Urinary bladder (tissue), 3 donors: ENCODE measurements at regions not wholly inside any gene's neighbourhood (a gene's known extent, or its start where the extent isn't known, plus 50 kb on each side); places are given as distances from the start of the nearest gene placed in this dataset.
A peak's percentile ranks its signal among the peaks of the same experiment; 100 is the strongest.
"Not testable (repeated sequence)": the region's sequence is repeated elsewhere in the genome, so short reads cannot be mapped to it uniquely, and the experiment has no call there.

Experiments used
- DNase-seq: peaks from one replicate; pipeline ENCODE4 v3.0.0-alpha.2; 2015; ENCODE audit errors: extremely low spot score
- H3K27ac ChIP-seq: one replicate; pipeline ENCODE4 v1.5.1; 2013; ENCODE audit warnings: low read depth, mild to moderate bottlenecking, moderate library complexity
- H3K36me3 ChIP-seq: one replicate; pipeline ENCODE4 v1.6.1; 2013; ENCODE audit warnings: mild to moderate bottlenecking, moderate library complexity; ENCODE audit not compliant: insufficient read depth
- H3K4me1 ChIP-seq: one replicate; pipeline ENCODE4 v1.6.1; 2013; ENCODE audit warnings: mild to moderate bottlenecking, moderate library complexity; ENCODE audit not compliant: insufficient read depth
- H3K4me3 ChIP-seq: one replicate; pipeline ENCODE4 v1.5.1; 2013; ENCODE audit warnings: low read depth, low read length
- WGBS: extraction: QIAGEN DNeasy Blood & Tissue Kit; methylation state at CpG from one replicate; pipeline ENCODE4 v1.1.7; 2013; 5-methylcytosine and 5-hydroxymethylcytosine counted together
- donor health status: healthy with polysubstance abuse.
- donor health status: healthy.

DNA sequence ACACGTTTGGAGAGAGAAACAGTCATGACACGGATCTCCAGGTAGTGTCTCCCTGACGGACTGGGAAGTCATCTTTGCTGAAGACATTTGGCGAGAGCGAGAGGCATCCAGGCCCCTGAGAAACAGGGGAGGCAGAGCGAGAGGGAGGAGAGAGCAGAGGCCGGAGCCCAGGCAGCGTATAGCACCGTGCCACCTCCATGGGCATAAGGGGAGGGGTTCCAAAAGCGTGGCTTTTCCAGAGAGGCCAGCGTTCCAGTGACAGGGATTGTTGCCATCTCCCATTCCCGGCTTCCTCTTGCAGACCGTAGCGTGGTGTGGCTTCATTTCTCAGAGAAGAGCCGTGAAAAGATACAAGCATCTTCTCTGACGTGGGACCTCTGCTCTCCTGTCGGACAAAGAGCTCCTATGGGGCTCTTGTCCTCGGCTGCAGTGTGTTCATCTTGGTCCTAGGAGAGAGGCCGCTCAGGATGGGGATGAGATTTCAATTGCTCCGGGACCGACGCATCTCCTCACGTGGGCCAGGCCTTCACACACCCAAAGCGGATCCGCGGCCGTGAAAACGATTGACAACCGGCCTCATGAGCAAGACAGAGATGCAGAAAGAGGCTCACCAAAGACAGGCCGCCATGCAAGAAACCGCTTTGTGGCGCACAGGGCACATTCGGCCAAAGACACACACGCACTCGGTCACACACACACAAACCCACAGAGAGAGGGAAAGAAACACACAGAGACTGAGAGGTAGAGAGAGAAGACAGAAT is 170.5 kb upstream of the ZNF337 start:
- H3K27ac ChIP-seq, H3K4me1 ChIP-seq, H3K36me3 ChIP-seq, DNase-seq, H3K4me3 ChIP-seq: not testable (repeated sequence)
- WGBS: 86% methylated on average over 35 of the region's 35 CpGs

DNA sequence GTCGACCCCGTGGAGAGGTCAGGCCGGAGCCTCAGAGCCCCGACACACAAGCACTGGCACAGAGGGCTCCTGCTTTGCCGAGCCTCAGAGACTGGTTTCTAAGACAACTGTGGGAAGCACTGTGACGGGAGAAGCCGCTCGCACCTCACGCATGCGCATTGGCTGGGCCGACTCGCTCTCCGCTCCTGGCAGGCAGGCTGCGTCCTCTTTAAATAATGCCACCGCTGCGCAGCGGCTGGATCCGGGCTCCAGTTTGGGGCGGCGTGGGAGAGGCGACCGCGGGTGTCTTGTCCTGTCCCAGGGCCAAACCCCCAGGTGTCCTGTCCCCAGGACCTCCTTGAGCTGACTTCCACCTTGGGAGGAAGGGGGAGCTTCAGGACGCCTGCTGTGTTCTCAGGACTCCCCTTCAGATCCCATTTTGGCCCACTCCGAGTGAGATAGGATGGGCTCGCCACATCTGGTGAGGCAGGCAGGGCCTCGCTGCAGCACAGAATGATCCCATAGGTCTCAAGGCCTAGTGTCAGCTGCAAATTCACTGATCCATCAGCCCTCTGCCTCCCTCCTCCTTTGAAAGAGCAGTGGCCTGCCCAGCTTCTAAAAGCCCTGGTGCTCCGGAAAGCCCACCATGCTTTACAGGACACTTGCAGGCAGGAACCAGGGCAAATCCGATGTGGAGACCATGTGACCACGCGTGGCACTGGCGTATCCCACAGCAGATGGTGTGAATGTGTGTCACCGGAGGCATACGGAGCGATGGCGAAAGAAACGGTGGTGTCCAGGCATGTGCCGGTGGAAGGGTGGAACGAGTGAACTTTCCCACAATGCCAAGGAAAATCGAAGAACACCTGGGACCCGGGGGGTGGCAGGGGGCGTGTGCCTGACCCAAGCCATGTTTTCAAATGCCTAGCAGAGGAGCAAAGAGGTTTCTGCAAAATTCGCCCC is 169.3 kb upstream of the ZNF337 start:
- WGBS: 27% methylated on average over 43 of the region's 43 CpGs
- Histone ChIP-seq H3K4me1 (no peaks in the 10 kb centered on the region), H3K27ac (no peak overlapping the region), H3K4me3 (no peak overlapping the region), H3K36me3 (no peaks in the 10 kb centered on the region)
- DNase-seq: no peak

DNA sequence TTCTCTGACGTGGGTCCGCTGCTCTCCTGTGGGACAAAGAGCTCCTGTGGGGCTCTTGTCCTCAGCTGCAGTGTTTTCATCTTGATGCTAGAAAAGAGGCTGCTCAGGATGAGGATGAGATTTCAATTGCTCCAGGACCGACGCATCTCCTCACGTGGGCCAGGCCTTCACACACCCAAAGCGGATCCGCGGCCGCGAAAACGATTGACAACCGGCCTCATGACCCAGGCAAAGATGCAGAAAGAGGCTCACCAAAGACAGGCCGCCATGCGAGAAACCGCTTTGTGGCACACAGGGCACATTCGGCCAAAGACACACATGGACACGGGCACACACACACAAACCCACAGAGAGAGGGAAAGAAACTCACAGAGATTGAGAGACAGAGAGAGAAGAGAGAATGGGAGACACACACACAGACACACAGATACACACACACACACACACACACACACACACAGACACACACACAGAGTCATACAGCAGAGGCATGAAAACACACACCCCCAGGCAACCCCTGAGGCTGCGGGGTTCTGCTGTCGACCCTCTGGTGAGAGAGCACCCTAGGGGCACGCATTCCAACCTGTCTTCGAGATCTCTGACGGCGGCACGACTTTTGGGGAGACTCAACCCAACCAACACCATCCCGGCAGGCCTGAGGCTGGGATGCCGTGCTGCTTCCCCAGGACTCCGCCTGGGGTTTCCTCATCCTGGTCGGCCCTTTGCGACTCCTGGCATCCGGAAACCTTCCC is 168.5 kb upstream of the ZNF337 start:
- not testable (repeated sequence) for DNase-seq, H3K27ac ChIP-seq, H3K36me3 ChIP-seq, H3K4me3 ChIP-seq, H3K4me1 ChIP-seq
- WGBS: 58% methylated on average over 30 of the region's 30 CpGs

DNA sequence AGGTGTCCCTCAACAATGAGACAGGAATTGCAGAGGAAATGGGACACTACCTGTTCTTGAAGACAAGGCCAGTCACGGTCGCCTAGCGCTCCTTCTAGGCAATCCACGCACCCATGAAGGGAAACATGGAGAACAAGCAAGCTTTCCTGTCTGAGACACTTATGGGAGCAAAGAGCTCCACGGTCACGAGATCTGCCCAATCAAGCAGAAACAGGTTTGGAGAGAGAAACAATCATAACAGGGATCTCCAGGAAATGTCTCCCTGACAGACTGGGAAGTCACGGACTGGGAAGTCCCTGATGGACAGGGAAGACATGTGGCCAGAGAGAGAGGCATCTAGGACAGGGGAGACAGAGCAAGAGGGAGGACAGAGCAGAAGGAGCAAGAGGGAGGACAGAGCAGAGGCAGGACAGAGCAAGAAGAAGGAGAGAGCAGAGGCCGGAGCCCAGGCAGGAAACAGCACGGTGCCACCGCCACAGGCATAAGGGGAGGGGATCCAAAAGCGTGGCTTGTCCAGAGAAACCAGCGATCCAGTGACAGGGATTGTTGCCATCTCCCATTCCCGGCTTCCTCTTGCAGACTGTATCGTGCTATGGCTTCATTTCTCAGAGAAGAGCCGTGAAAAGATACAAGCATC is 167.8 kb upstream of the ZNF337 start:
- Histone ChIP-seq H3K4me1 (no peaks in the 10 kb centered on the region), H3K4me3 (no peak overlapping the region), H3K36me3 (no peaks in the 10 kb centered on the region), H3K27ac (no peak overlapping the region)
- WGBS: 75% methylated on average over 15 of the region's 15 CpGs
- no peak for DNase-seq

DNA sequence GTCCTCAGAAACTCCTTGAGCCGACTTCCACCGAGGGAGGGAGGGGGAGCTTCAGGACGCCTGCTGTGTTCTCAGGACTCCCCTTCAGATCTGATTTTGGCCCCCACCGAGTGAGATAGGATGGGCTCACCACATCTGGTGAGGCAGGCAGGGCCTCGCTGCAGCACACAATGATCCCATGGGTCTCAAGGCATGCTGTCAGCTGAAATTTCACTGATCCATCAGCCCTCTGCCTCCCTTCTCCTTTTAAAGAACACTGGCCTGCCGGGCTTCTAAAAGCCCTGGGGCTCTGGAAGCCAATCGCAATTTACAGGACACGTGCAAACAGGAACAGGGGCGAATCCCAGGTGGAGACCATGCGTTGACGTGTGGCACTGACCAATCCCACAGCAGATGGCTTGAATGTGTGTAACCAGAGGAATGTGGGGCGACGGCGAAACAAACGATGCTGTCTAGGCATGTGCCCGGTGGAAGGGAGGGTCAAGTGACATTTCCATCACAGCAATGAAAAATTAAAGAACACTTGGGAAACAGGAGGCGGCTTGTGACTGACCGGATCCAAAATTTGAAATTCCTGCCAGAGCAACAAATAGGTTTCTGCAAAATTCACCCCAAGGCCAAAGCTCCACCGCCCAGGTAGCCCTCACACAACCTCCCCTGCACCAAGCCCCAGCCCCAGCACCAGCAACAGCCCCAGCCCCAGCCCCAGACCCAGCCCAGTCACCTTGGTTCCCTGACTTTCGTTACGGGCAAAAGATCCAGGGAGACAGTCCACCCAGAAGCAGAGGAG is 167.1 kb upstream of the ZNF337 start:
- no peaks in the 10 kb centered on the region for H3K4me1 ChIP-seq
- H3K4me3 ChIP-seq: peak overlapping the region; percentile 12
- WGBS: 31% methylated on average over 21 of the region's 21 CpGs
- H3K36me3 ChIP-seq: no peaks in the 10 kb centered on the region
- DNase-seq: no peak
- no peak overlapping the region for H3K27ac ChIP-seq

DNA sequence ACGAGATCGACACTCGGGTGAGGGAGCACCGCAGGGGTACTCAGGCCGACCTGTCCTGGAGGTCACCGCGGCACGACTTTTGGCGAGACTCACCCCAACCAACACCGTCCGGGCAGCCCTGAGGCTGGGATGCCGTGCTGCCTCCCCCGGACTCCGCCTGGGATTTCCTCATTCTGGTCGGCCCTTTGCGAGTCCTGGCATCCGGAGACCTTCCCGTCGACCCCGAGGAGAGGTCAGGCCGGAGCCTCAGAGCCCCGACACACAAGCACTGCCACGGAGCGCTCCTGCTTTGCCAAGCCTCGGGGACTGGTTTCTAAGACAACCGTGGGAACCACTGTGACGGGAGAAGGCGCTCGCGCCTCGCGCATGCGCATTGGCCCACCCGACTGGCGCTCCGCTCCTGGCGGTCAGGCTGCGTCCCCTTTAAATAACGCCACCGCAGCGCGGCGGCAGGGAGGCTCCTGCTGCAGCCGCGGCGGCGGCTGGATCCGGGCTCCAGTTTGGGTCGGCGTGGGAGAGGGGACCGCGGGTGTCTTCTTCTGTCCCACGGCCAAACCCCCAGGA is 166.4 kb upstream of the ZNF337 start:
- WGBS: 1% methylated on average over 53 of the region's 53 CpGs
- peak overlapping the region; percentile 12 for H3K4me3 ChIP-seq
- not testable (repeated sequence) for H3K27ac ChIP-seq, H3K36me3 ChIP-seq, H3K4me1 ChIP-seq
- peak; percentile 41 for DNase-seq

DNA sequence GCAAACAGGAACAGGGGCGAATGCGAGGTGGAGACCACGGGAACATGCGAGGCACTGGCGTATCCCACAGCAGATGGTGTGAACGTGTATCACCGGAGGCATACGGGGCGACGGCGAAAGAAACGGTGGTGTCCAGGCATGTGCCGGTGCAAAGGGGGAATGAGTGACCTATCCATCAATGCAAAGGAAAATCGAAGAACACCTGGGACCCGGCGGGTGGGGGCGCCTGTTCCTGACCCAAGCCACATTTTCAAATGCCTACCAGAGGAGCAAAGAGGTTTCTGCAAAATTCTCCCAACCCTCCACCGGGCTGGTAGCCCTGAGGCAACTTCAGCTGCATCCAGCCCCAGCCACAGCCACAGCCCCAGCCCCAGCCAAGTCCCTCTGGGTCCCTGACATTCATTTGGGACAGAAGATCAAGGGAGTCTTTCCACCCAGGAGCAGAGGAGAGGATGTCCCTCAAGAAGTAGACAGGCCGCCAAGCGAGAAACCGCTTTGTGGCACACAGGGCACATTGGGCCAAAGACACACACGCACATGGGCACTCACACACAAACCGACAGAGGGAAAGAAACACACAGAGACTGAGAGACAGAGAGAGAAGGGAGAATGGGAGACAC is 164.0 kb upstream of the ZNF337 start:
- Histone ChIP-seq H3K4me1 (no peaks in the 10 kb centered on the region), H3K4me3 (no peak overlapping the region)
- no peak for DNase-seq

DNA sequence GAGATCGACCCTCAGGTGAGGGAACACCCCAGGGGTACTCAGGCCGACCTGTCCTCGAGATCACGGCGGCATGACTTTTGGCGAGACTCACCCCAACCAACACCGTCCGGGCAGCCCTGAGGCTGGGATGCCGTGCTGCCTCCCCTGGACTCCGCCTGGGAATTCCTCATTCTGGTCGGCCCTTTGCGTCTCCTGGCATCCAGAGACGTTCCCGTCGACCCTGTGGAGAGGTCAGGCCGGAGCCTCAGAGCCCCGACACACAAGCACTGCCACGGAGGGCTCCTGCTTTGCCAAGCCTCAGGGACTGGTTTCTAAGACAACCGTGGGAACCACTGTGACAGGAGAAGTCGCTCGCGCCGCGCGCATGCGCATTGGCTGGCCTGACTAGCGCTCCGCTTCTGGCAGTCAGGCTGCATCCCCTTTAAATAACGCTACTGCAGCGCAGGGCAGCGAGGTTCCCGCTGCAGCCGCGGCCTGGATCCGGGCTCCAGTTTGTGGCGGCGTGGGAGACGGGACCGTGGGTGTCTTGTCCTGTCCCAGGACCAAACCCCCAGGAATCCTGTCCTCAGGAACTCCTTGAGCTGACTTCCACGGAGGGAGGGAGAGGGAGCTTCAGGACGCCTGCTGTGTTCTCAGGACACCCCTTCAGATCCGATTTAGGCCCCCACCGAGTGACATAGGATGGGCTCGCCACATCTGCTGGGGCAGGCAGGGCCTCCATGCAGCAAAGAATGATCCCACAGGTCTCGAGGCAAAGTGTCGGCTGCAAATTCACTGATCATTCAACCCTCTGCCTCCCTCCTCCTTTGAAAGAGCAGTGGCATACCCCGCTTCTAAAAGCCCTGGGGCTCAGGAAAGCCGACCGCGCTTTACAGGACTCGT is 163.2 kb upstream of the ZNF337 start:
- H3K4me3 ChIP-seq: no peak overlapping the region

More for the DNA sequence above, 164.0 kb upstream of the ZNF337 start:
- H3K36me3 ChIP-seq: no peaks in the 10 kb centered on the region
- 54% methylated on average over 23 of the region's 23 CpGs for WGBS
- no peak overlapping the region for H3K27ac ChIP-seq

DNA sequence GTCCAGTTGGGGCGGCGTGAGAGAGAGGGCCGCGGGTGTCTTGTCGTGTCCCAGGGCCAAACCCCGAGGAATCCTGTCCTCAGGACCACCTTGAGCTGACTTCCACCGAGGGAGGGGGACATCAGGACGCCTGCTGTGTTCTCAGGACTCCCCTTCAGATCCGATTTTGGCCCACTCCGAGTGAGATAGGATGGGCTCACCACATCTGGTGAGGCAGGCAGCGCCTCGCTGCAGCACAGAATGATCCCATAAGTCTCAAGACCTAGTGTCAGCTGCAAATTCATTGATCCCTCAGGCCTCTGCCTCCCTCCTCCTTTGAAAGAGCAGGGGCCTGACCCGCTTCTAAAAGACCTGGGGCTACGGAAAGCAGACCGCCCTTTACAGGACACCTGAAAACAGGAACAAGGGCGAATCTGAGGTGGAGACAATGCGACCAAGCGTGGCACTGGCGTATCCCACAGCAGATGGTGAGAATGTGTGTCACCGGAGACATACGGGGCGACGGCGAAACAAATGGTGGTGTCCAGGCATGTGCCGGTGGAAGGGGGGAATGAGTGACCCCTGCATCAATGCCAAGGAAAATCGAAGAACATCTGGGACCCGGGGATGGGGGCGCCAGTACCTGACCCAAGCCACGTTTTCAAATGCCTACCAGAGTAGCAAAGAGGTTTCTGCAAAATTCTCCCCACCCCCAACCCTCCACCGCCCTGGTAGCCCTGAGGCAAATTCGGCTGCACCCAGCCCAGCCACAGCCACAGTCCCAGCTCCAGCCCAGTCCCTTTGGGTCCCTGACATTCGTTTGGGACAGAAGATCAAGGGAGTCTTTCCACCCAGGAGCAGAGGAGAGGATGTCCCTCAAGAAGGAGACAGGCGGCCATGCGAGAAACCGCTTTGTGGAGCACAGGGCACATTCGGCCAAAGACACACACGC is 162.1 kb upstream of the ZNF337 start:
- H3K4me3 ChIP-seq: no peak overlapping the region
- no peak overlapping the region for H3K27ac ChIP-seq
- no peaks in the 10 kb centered on the region for H3K36me3 ChIP-seq
- no peaks in the 10 kb centered on the region for H3K4me1 ChIP-seq
- DNase-seq: no peak
- 58% methylated on average over 37 of the region's 37 CpGs for WGBS

More for the DNA sequence above, 163.2 kb upstream of the ZNF337 start:
- no peaks in the 10 kb centered on the region for H3K4me1 ChIP-seq
- DNase-seq: no peak
- no peak overlapping the region for H3K27ac ChIP-seq
- 20% methylated on average over 51 of the region's 51 CpGs for WGBS
- H3K36me3 ChIP-seq: no peaks in the 10 kb centered on the region

DNA sequence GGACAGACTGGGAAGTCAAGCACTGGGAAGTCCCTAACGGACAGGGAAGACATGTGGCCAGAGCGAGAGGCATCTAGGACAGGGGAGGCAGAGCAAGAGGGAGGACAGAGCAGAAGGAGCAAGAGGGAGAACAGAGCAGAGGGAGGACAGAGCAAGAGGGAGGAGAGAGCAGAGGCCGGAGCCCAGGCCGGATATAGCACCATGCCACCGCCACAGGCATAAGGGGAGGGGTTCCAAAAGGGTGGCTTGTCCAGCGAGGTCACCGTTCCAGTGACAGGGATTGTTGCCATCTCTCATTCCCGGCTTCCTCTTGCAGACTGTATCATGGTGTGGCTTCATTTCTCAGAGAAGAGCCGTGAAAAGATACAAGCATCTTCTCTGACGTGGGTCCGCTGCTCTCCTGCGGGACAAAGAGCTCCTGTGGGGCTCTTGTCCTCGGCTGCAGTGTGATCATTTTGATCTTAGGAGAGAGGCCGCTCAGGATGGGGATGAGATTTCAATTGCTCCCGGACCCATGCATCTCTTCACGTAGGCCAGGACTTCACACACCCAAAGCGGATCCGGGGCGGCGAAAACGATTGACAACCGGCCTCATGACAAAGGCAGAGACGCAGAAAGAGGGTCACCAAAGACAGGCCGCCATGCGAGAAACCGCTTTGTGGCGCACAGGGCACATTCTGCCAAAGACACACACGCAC is 160.6 kb upstream of the ZNF337 start:
- not testable (repeated sequence) for DNase-seq, H3K27ac ChIP-seq
- WGBS: 95% methylated on average over 28 of the region's 28 CpGs

More for the DNA sequence above, 160.6 kb upstream of the ZNF337 start:
- H3K4me3 ChIP-seq, H3K4me1 ChIP-seq, H3K36me3 ChIP-seq: not testable (repeated sequence)
